A549 (cell line): ENCODE measurements at regions not wholly inside any gene's neighbourhood (a gene's known extent, or its start where the extent isn't known, plus 50 kb on each side); places are given as distances from the start of the nearest gene placed in this dataset.

Source experiments
- ATAC-seq, 2 experiments: fragments of 200-7000 bp in 1 of 2; fragments of >200 bp in 1 of 2; cut with Nextera tagmentation in 1 of 2; cut with Tn5 transposase in 1 of 2; 3 replicates each; pipeline versions ENCODE4 v1.8.0 to v1.9.1; 2018 to 2020; ENCODE audit warnings: mild to moderate bottlenecking in 1 of 2, moderate library complexity in 1 of 2
- CTCF ChIA-PET: fragments of 300-600 bp; sonication (Branson Sonifier 250); formaldehyde crosslinking; extraction: SDS; loops from one replicate; lab custom pipeline; 2021; ENCODE audit warnings: antibody characterized with exemption, inconsistent platforms; lab: Yijun Ruan, JAX
- POLR2A ChIA-PET: fragments of 350-600 bp; formaldehyde crosslinking; extraction: SDS; loops from one replicate; lab custom pipeline; 2021; ENCODE audit warnings: antibody characterized with exemption, inconsistent platforms; lab: Yijun Ruan, JAX
- DNase-seq, 2 experiments: peaks; one replicate each; pipeline versions ENCODE4 v3.0.0 to v3.0.0-alpha.2; 2011 to 2016; ENCODE audit warnings: low read depth in 1 of 2, low spot score in 1 of 2
- FAIRE-seq: peaks from 2 replicates; lab custom pipeline; 2011; peaks lifted over from hg19 to GRCh38; lab: Jason Lieb, UNC
- H3K27ac ChIP-seq, 2 experiments: fragments of >200 bp; sonication (Bioruptor Twin); formaldehyde crosslinking; 3 replicates each; pipeline ENCODE4 v1.5.1; 2016 to 2017
- H3K4me1 ChIP-seq: fragments of >200 bp; sonication (Bioruptor Twin); formaldehyde crosslinking; 3 replicates; pipeline ENCODE4 v1.6.1; 2016
- H3K4me2 ChIP-seq: fragments of >200 bp; sonication (Bioruptor Twin); formaldehyde crosslinking; 3 replicates; pipeline ENCODE4 v1.6.1; 2016
- H3K4me3 ChIP-seq: fragments of >200 bp; sonication (Bioruptor Twin); formaldehyde crosslinking; 3 replicates; pipeline ENCODE4 v1.5.1; 2016
- H3K9me3 ChIP-seq: fragments of >200 bp; sonication (Bioruptor Twin); formaldehyde crosslinking; 3 replicates; pipeline ENCODE4 v1.6.1; 2016
- CHD2 ChIP-seq: fragments of 150-350 bp; IDR thresholded peaks from 2 replicates; pipeline ENCODE4 v1.6.1; 2014; ENCODE audit warnings: low read length; ENCODE audit not compliant: partially characterized antibody
- EP300 ChIP-seq, 2 experiments: fragments of >200 bp; sonication (Bioruptor Twin); formaldehyde crosslinking; IDR thresholded peaks; 2 replicates in 1 of 2; 3 replicates in 1 of 2; pipeline ENCODE4 v1.6.1; 2016 to 2017
- ESRRA ChIP-seq: fragments of 150-350 bp; IDR thresholded peaks from 2 replicates; pipeline ENCODE4 v1.6.1; 2014; ENCODE audit warnings: mild to moderate bottlenecking, low read length, borderline replicate concordance
- FOSL2 ChIP-seq, 2 experiments: fragments of 450-650 bp in 1 of 2; fragments of >200 bp in 1 of 2; sonication (Bioruptor Twin) in 1 of 2; formaldehyde crosslinking; IDR thresholded peaks; 2 replicates each; pipeline versions ENCODE4 v1.5.0 to v1.6.1; 2016 to 2020; ENCODE audit warnings: mild to moderate bottlenecking in 1 of 2, moderate library complexity in 1 of 2
- GATA3 ChIP-seq: IDR thresholded peaks from 2 replicates; pipeline ENCODE4 v1.6.1; 2012; ENCODE audit warnings: borderline replicate concordance
- HES2 ChIP-seq: fragments of >200 bp; sonication (Bioruptor Twin); formaldehyde crosslinking; IDR thresholded peaks from 2 replicates; pipeline ENCODE4 v1.6.1; 2016
- JUNB ChIP-seq: fragments of >200 bp; sonication (Bioruptor Twin); formaldehyde crosslinking; IDR thresholded peaks from 2 replicates; pipeline ENCODE4 v1.6.1; 2016
- KDM5A ChIP-seq: fragments of 200-600 bp; sonication (generic); IDR thresholded peaks from 2 replicates; pipeline ENCODE4 v1.6.1; 2016; ENCODE audit warnings: antibody characterized with exemption, mild to moderate bottlenecking
- MAX ChIP-seq: IDR thresholded peaks from 2 replicates; pipeline ENCODE4 v1.6.1; 2012
- NFE2L2 ChIP-seq: fragments of 150-350 bp; conservative IDR thresholded peaks from 2 replicates; pipeline ENCODE4 v1.6.1; 2014; ENCODE audit warnings: low read length
- NR3C1 ChIP-seq: fragments of >200 bp; sonication (Bioruptor Twin); formaldehyde crosslinking; IDR thresholded peaks from 3 replicates; pipeline ENCODE4 v1.6.1; 2017
- PHF8 ChIP-seq: fragments of 200-600 bp; sonication (generic); IDR thresholded peaks from 2 replicates; pipeline ENCODE4 v1.6.1; 2016; ENCODE audit warnings: low read depth, mild to moderate bottlenecking, antibody characterized with exemption, moderate library complexity, borderline replicate concordance
- POLR2A ChIP-seq: IDR thresholded peaks from 2 replicates; pipeline ENCODE4 v1.6.1; 2012; ENCODE audit warnings: mild to moderate bottlenecking, low read length
- POLR2AphosphoS2 ChIP-seq: conservative IDR thresholded peaks from 2 replicates; pipeline ENCODE4 v1.6.1; 2012; ENCODE audit warnings: low read length, improper control_type of control experiment, inconsistent platforms
- RAD21 ChIP-seq, 2 experiments: fragments of >200 bp in 1 of 2; sonication (Bioruptor Twin) in 1 of 2; formaldehyde crosslinking in 1 of 2; IDR thresholded peaks in 1 of 2; conservative IDR thresholded peaks in 1 of 2; 2 replicates in 1 of 2; 3 replicates in 1 of 2; pipeline ENCODE4 v1.6.1; 2012 to 2018; ENCODE audit warnings: inconsistent platforms in 1 of 2
- RARB ChIP-seq: fragments of 250-450 bp; sonication (Bioruptor Pico); IDR thresholded peaks from 2 replicates; pipeline ENCODE4 v1.8.0; 2021; ENCODE audit warnings: mild to moderate bottlenecking, moderate library complexity
- RFX5 ChIP-seq: fragments of 450-650 bp; IDR thresholded peaks from 2 replicates; pipeline ENCODE4 v1.7.1; 2014; ENCODE audit warnings: antibody characterized with exemption, mild to moderate bottlenecking, moderate library complexity
- USF2 ChIP-seq: fragments of 450-650 bp; IDR thresholded peaks from 2 replicates; pipeline ENCODE4 v1.6.1; 2014; ENCODE audit warnings: antibody characterized with exemption
- WGBS: methylation state at CpG from one replicate; pipeline ENCODE4 v1.1.6; 2017; ENCODE audit errors: missing lambda C conversion rate; 5-methylcytosine and 5-hydroxymethylcytosine counted together
- TF ChIP-seq, protein P1 (sequence below): IDR thresholded peaks from 2 replicates; pipeline ENCODE4 v1.6.1; 2012
- TF ChIP-seq, protein P2 (sequence below): fragments of 250-450 bp; sonication (Bioruptor Pico); IDR thresholded peaks from 2 replicates; pipeline ENCODE4 v1.5.0; 2020; ENCODE audit warnings: low read depth, mild to moderate bottlenecking, moderate library complexity
- TF ChIP-seq, protein P3 (sequence below): fragments of >200 bp; sonication (Bioruptor Twin); formaldehyde crosslinking; IDR thresholded peaks from 3 replicates; pipeline ENCODE4 v1.5.1; 2016
- TF ChIP-seq, protein P4 (sequence below): fragments of 200-600 bp; sonication (generic); IDR thresholded peaks from 2 replicates; pipeline ENCODE4 v1.6.1; 2016; ENCODE audit warnings: antibody characterized with exemption, mild to moderate bottlenecking, moderate library complexity

DNA sequence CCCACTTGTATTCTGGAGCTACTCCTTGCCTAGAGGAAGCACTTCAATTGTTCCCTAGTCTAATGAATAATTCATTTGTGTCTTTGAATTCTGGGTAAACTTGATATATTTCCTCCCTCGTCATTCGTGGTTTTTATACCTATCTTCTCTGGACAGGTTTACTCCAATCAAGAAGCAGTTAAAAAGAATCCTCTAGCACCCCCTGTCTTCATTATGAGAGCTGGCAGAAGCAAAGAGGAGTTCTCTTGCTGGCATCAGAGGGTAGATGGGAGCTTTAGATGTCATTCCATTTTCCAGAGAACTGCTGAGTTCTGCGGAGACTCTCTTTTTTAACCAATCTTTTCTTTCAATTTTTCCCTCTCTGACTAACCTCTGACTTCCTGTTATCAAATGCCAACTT lies 627.7 kb downstream of the FGF9 start (continued):
- TF ChIP-seq FOSL2 (IDR thresholded peaks at IDR 0.05) (no peak), FOSL2 (CRISPR knock-in tag; IDR thresholded peaks at IDR 0.05) (no peak)
- TF ChIP-seq, all 56 proteins: peak for 0

- WGBS, result 26% methylated on average over 4 of the region's 6 CpGs
- Histone ChIP-seq H3K9me3 (no peaks in the 10 kb centered on the region), H3K4me3 (no peak overlapping the region), H3K4me1 (no peaks in the 10 kb centered on the region), H3K4me2 (no peak overlapping the region), H3K27ac (no peak overlapping the region)
- FAIRE-seq (no peak), ATAC-seq (no peak), DNase-seq (no peak)
- TF ChIP-seq ESRRA (no peak), KDM5A (no peak), RARB (CRISPR knock-in tag) (no peak), POLR2AphosphoS2 (no peak), RAD21 (conservative IDR thresholded peaks at IDR 0.05 in 1 of 2, IDR thresholded peaks at IDR 0.05 in 1 of 2) (no peak), PHF8 (no peak), GATA3 (no peak), POLR2A (no peak), MAX (no peak)
- TF ChIP-seq, protein P1, sequence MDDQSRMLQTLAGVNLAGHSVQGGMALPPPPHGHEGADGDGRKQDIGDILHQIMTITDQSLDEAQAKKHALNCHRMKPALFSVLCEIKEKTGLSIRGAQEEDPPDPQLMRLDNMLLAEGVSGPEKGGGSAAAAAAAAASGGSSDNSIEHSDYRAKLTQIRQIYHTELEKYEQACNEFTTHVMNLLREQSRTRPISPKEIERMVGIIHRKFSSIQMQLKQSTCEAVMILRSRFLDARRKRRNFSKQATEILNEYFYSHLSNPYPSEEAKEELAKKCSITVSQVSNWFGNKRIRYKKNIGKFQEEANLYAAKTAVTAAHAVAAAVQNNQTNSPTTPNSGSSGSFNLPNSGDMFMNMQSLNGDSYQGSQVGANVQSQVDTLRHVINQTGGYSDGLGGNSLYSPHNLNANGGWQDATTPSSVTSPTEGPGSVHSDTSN, result no peak
- TF ChIP-seq, protein P2, sequence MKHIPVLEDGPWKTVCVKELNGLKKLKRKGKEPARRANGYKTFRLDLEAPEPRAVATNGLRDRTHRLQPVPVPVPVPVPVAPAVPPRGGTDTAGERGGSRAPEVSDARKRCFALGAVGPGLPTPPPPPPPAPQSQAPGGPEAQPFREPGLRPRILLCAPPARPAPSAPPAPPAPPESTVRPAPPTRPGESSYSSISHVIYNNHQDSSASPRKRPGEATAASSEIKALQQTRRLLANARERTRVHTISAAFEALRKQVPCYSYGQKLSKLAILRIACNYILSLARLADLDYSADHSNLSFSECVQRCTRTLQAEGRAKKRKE (CRISPR knock-in tag), result no peak
- POLR2A ChIA-PET, result no interaction called here
- CTCF ChIA-PET, result no interaction called here
Measured at GRCh38 chr13:22311734-22312404, 641.0 kb downstream of the FGF9 start.

- no peak for TF ChIP-seq USF2
- TF ChIP-seq NFE2L2, result no peak
- TF ChIP-seq, protein P3, sequence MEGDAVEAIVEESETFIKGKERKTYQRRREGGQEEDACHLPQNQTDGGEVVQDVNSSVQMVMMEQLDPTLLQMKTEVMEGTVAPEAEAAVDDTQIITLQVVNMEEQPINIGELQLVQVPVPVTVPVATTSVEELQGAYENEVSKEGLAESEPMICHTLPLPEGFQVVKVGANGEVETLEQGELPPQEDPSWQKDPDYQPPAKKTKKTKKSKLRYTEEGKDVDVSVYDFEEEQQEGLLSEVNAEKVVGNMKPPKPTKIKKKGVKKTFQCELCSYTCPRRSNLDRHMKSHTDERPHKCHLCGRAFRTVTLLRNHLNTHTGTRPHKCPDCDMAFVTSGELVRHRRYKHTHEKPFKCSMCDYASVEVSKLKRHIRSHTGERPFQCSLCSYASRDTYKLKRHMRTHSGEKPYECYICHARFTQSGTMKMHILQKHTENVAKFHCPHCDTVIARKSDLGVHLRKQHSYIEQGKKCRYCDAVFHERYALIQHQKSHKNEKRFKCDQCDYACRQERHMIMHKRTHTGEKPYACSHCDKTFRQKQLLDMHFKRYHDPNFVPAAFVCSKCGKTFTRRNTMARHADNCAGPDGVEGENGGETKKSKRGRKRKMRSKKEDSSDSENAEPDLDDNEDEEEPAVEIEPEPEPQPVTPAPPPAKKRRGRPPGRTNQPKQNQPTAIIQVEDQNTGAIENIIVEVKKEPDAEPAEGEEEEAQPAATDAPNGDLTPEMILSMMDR, result no peak
- TF ChIP-seq, protein P2 (CRISPR knock-in tag), result no peak
- TF ChIP-seq JUNB, result no peak
- TF ChIP-seq NR3C1, result no peak
- TF ChIP-seq, protein P4, sequence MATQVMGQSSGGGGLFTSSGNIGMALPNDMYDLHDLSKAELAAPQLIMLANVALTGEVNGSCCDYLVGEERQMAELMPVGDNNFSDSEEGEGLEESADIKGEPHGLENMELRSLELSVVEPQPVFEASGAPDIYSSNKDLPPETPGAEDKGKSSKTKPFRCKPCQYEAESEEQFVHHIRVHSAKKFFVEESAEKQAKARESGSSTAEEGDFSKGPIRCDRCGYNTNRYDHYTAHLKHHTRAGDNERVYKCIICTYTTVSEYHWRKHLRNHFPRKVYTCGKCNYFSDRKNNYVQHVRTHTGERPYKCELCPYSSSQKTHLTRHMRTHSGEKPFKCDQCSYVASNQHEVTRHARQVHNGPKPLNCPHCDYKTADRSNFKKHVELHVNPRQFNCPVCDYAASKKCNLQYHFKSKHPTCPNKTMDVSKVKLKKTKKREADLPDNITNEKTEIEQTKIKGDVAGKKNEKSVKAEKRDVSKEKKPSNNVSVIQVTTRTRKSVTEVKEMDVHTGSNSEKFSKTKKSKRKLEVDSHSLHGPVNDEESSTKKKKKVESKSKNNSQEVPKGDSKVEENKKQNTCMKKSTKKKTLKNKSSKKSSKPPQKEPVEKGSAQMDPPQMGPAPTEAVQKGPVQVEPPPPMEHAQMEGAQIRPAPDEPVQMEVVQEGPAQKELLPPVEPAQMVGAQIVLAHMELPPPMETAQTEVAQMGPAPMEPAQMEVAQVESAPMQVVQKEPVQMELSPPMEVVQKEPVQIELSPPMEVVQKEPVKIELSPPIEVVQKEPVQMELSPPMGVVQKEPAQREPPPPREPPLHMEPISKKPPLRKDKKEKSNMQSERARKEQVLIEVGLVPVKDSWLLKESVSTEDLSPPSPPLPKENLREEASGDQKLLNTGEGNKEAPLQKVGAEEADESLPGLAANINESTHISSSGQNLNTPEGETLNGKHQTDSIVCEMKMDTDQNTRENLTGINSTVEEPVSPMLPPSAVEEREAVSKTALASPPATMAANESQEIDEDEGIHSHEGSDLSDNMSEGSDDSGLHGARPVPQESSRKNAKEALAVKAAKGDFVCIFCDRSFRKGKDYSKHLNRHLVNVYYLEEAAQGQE, result no peak
- TF ChIP-seq EP300 (IDR thresholded peaks at IDR 0.05), result no peak
- TF ChIP-seq POLR2A, result no peak
- TF ChIP-seq CHD2, result no peak
- TF ChIP-seq RFX5, result no peak
- TF ChIP-seq HES2, result no peak
- TF ChIP-seq, all 56 proteins: peak for 0
- ChIA-PET CTCF (no interaction called here), POLR2A (no interaction called here)
- no peak overlapping the region for H3K27ac ChIP-seq
- WGBS, result 0% methylated on average over 2 of the region's 2 CpGs
- no peaks in the 10 kb centered on the region for H3K9me3 ChIP-seq
- H3K4me2 ChIP-seq, result no peak overlapping the region
- FAIRE-seq (no peak), DNase-seq (no peak), ATAC-seq (no peak)
- H3K4me1 ChIP-seq, result no peaks in the 10 kb centered on the region
- H3K4me3 ChIP-seq, result no peak overlapping the region
Measured at GRCh38 chr13:22312405-22312803, 641.5 kb downstream of the FGF9 start.
